ENCODE measurements at regions not wholly inside any gene's neighbourhood (a gene's known extent, or its start where the extent isn't known, plus 50 kb on each side); places are given as distances from the start of the nearest gene placed in this dataset.

- ATAC-seq = no peak
- no peak for DNase-seq (ENCODE audit: low spot score)
- no peak for TF ChIP-seq ZBTB43 (CRISPR knock-in tag; IDR thresholded peaks at IDR 0.05)
- no peak for TF ChIP-seq E2F4 (CRISPR knock-in tag; IDR thresholded peaks at IDR 0.05; ENCODE audit: borderline replicate concordance, low read depth)
- no peak for TF ChIP-seq MYBL2 (CRISPR knock-in tag; IDR thresholded peaks at IDR 0.05)
- no peak for TF ChIP-seq MXD4 (CRISPR knock-in tag; IDR thresholded peaks at IDR 0.05; ENCODE audit: borderline replicate concordance)
- TF ChIP-seq SMAD4 (CRISPR knock-in tag; IDR thresholded peaks at IDR 0.05) = no peak
- TF ChIP-seq E2F1 (CRISPR knock-in tag; IDR thresholded peaks at IDR 0.05) = no peak
- TF ChIP-seq ZNF138 (CRISPR knock-in tag; conservative IDR thresholded peaks at IDR 0.05) = no peak
- no peak for TF ChIP-seq ZNF219 (CRISPR knock-in tag; IDR thresholded peaks at IDR 0.05; ENCODE audit: borderline replicate concordance)
- no peak for TF ChIP-seq ZNF317 (CRISPR knock-in tag; IDR thresholded peaks at IDR 0.05; ENCODE audit: borderline replicate concordance, low read depth)
- no peak for TF ChIP-seq AFF4 (CRISPR knock-in tag; IDR thresholded peaks at IDR 0.05; ENCODE audit: borderline replicate concordance)
- CTCF ChIA-PET = no interaction called here
- no peak overlapping the region for H3K27ac Mint-ChIP-seq
- POLR2A ChIA-PET = no interaction called here
- no peak overlapping the region for H3K4me3 Mint-ChIP-seq
- no peaks in the 10 kb centered on the region for H3K36me3 Mint-ChIP-seq
- H3K9me3 Mint-ChIP-seq = no peaks in the 10 kb centered on the region
- H3K4me1 Mint-ChIP-seq = no peaks in the 10 kb centered on the region
- no peaks in the 10 kb centered on the region for H3K27me3 Mint-ChIP-seq (ENCODE audit: low read depth)
Measured at GRCh38 chr11:127873478-127873877, 713.9 kb downstream of the ETS1 start.

- H3K9me3 Mint-ChIP-seq = no peaks in the 10 kb centered on the region
- ChIA-PET CTCF (no interaction called here), POLR2A (no interaction called here)
- ATAC-seq (no peak), DNase-seq (ENCODE audit: low spot score) (no peak)
- H3K4me1 Mint-ChIP-seq = no peaks in the 10 kb centered on the region
- no peak overlapping the region for H3K4me3 Mint-ChIP-seq
- no peaks in the 10 kb centered on the region for H3K36me3 Mint-ChIP-seq
- no peaks in the 10 kb centered on the region for H3K27me3 Mint-ChIP-seq (ENCODE audit: low read depth)
- H3K27ac Mint-ChIP-seq = no peak overlapping the region
- TF ChIP-seq ZNF425 (CRISPR knock-in tag; conservative IDR thresholded peaks at IDR 0.05) (no peak), JAZF1 (CRISPR knock-in tag; IDR thresholded peaks at IDR 0.05) (no peak), ZNF281 (CRISPR knock-in tag; IDR thresholded peaks at IDR 0.05) (no peak), HMGXB4 (CRISPR knock-in tag; IDR thresholded peaks at IDR 0.05) (no peak), GRHL2 (CRISPR knock-in tag; IDR thresholded peaks at IDR 0.05; ENCODE audit: insufficient replicate concordance, severe bottlenecking) (no peak), AR (CRISPR knock-in tag; IDR thresholded peaks at IDR 0.05) (no peak), TP53 (CRISPR knock-in tag; IDR thresholded peaks at IDR 0.05) (no peak)
Measured at GRCh38 chr11:127866109-127866508, 721.2 kb downstream of the ETS1 start.

Data from WTC11 (cell line).